ENCODE measurements at regions not wholly inside any gene's neighbourhood (a gene's known extent, or its start where the extent isn't known, plus 50 kb on each side); places are given as distances from the start of the nearest gene placed in this dataset.

GRCh38 chr2:64344999-64345576 lies 108.9 kb upstream of the LGALSL start:
- DNase-seq: no peak

- no peak for DNase-seq
Observed at GRCh38 chr2:64345998-64346397, 108.0 kb upstream of the LGALSL start.

GRCh38 chr2:64348386-64349130 lies 105.4 kb upstream of the LGALSL start:
- DNase-seq: peak; percentile 66

GRCh38 chr2:64349131-64349530 lies 104.8 kb upstream of the LGALSL start:
- DNase-seq: no peak

- DNase-seq: no peak
Observed at GRCh38 chr2:64350996-64351395, 103.0 kb upstream of the LGALSL start.

- DNase-seq: no peak
Observed at GRCh38 chr2:64352292-64352691, 101.7 kb upstream of the LGALSL start.

GRCh38 chr2:64354857-64355680 lies 98.9 kb upstream of the LGALSL start:
- DNase-seq: peak; percentile 92

- DNase-seq: no peak
Observed at GRCh38 chr2:64356906-64357305, 97.1 kb upstream of the LGALSL start.

GRCh38 chr2:64359171-64359891 lies 94.6 kb upstream of the LGALSL start:
- peak; percentile 62 for DNase-seq

- DNase-seq: peak; percentile 92
Observed at GRCh38 chr2:64359892-64360657, 93.9 kb upstream of the LGALSL start.

GRCh38 chr2:64361151-64361938 lies 92.6 kb upstream of the LGALSL start:
- DNase-seq: no peak

- no peak for DNase-seq
Observed at GRCh38 chr2:64362562-64363026, 91.4 kb upstream of the LGALSL start.

- no peak for DNase-seq
Observed at GRCh38 chr2:64363140-64363539, 90.8 kb upstream of the LGALSL start.

- DNase-seq: no peak
Observed at GRCh38 chr2:64363848-64364247, 90.1 kb upstream of the LGALSL start.

GRCh38 chr2:64367444-64368232 lies 86.3 kb upstream of the LGALSL start:
- DNase-seq: no peak

- no peak for DNase-seq
Observed at GRCh38 chr2:64369706-64370105, 84.3 kb upstream of the LGALSL start.

- no peak for DNase-seq
Observed at GRCh38 chr2:64371727-64372126, 82.2 kb upstream of the LGALSL start.

GRCh38 chr2:64374686-64375085 lies 79.3 kb upstream of the LGALSL start:
- DNase-seq: no peak

GRCh38 chr2:64376926-64377325 lies 77.0 kb upstream of the LGALSL start:
- DNase-seq: no peak

GRCh38 chr2:64379186-64379585 lies 74.8 kb upstream of the LGALSL start:
- no peak for DNase-seq
